Thyroid gland (tissue), 4 donors: ENCODE measurements at regions not wholly inside any gene's neighbourhood (a gene's known extent, or its start where the extent isn't known, plus 50 kb on each side); places are given as distances from the start of the nearest gene placed in this dataset.

Experiments used
- DNase-seq, 2 donors: peaks; one replicate each; pipeline ENCODE4 v3.0.0-alpha.2; 2019
- H3K27ac ChIP-seq, 3 donors: fragments of 200-600 bp; sonication (generic); 1 replicate in 2 of 3; 2 replicates in 1 of 3; pipeline ENCODE4 v1.5.1; 2016 to 2019; ENCODE audit warnings: mild to moderate bottlenecking in 1 of 3, moderate library complexity in 1 of 3
- H3K27me3 ChIP-seq: fragments of 200-600 bp; sonication (generic); one replicate; pipeline ENCODE4 v1.5.1; 2019
- H3K36me3 ChIP-seq, 2 donors: fragments of 200-600 bp; sonication (generic); one replicate each; pipeline ENCODE4 v1.5.1; 2016 to 2019
- H3K4me1 ChIP-seq, 2 donors: fragments of 200-600 bp; sonication (generic); one replicate each; pipeline ENCODE4 v1.5.1; 2017 to 2019
- H3K4me3 ChIP-seq, 3 donors: fragments of 200-600 bp; sonication (generic); replicated peaks in 1 of 3; 1 replicate in 2 of 3; 2 replicates in 1 of 3; pipeline ENCODE4 v1.5.1; 2016; ENCODE audit warnings: mild to moderate bottlenecking in 1 of 3
- H3K9me3 ChIP-seq: fragments of 200-600 bp; sonication (generic); one replicate; pipeline ENCODE4 v1.5.1; 2017
- POLR2A ChIP-seq, 2 donors: fragments of 450-650 bp; IDR thresholded peaks; one replicate each; pipeline ENCODE4 v1.6.1; 2017; ENCODE audit warnings: antibody characterized with exemption in 2 of 2, mild to moderate bottlenecking in 2 of 2, moderate library complexity in 1 of 2
- WGBS, 2 donors: methylation state at CpG; one replicate each; pipeline ENCODE4 v1.1.5; 2017; 5-methylcytosine and 5-hydroxymethylcytosine counted together
- intact Hi-C: fragments of 100-400 bp; cut with DNase I; formaldehyde crosslinking; loops from one replicate; pipeline ENCODE4 v1.15.1; 2023
- TF ChIP-seq, protein P1 (sequence below), 6 experiments: fragments of 200-600 bp in 3 of 6; fragments of 450-650 bp in 3 of 6; sonication (generic) in 3 of 6; IDR thresholded peaks; one replicate each; pipeline ENCODE4 v1.5.1; 2016 to 2019; ENCODE audit warnings: antibody characterized with exemption in 6 of 6, mild to moderate bottlenecking in 2 of 6, inconsistent platforms in 1 of 6, moderate library complexity in 1 of 6

- H3K27ac ChIP-seq, result no peak overlapping the region
- no peak for DNase-seq
- H3K27me3 ChIP-seq, result no peaks in the 10 kb centered on the region
- 86% methylated on average over 8 of the region's 8 CpGs for WGBS, 2 donors
- no peaks in the 10 kb centered on the region for H3K9me3 ChIP-seq
- intact Hi-C loops, result no loop called here
- H3K36me3 ChIP-seq, result no peaks in the 10 kb centered on the region
- H3K4me1 ChIP-seq, result no peaks in the 10 kb centered on the region
- H3K4me3 ChIP-seq, result no peak overlapping the region
- TF ChIP-seq, protein P1, sequence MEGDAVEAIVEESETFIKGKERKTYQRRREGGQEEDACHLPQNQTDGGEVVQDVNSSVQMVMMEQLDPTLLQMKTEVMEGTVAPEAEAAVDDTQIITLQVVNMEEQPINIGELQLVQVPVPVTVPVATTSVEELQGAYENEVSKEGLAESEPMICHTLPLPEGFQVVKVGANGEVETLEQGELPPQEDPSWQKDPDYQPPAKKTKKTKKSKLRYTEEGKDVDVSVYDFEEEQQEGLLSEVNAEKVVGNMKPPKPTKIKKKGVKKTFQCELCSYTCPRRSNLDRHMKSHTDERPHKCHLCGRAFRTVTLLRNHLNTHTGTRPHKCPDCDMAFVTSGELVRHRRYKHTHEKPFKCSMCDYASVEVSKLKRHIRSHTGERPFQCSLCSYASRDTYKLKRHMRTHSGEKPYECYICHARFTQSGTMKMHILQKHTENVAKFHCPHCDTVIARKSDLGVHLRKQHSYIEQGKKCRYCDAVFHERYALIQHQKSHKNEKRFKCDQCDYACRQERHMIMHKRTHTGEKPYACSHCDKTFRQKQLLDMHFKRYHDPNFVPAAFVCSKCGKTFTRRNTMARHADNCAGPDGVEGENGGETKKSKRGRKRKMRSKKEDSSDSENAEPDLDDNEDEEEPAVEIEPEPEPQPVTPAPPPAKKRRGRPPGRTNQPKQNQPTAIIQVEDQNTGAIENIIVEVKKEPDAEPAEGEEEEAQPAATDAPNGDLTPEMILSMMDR (IDR thresholded peaks at IDR 0.05), result no peak
- no peak for TF ChIP-seq POLR2A (IDR thresholded peaks at IDR 0.05)
Measured at GRCh38 chr16:54697677-54698076, 233.0 kb upstream of the IRX5 start.

DNA sequence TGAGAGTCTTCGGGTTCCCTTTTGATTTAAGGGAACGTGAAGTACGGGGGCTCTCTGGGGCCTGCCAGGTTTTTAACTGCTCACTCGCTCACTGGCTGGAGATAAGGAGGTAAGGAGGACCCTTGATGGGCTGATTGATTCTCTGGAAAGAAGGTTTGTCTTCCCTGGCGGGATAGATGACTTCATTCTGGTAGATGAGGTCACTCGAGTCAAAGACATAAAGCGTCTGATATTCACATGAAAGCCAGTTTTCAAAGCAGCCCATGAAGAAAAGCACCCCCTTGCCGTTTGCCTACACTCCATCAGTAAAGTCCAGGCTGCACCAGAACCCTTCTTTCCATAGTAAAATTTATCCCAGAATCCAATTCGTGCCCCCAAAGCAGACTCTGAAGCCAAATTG lies 233.7 kb upstream of the IRX5 start:
- Histone ChIP-seq H3K4me1 (no peaks in the 10 kb centered on the region), H3K36me3 (no peaks in the 10 kb centered on the region), H3K9me3 (no peaks in the 10 kb centered on the region), H3K27ac (no peak overlapping the region), H3K4me3 (no peak overlapping the region), H3K27me3 (no peaks in the 10 kb centered on the region)
- no peak for DNase-seq
- TF ChIP-seq, protein P1 (IDR thresholded peaks at IDR 0.05), result no peak
- TF ChIP-seq POLR2A (IDR thresholded peaks at IDR 0.05), result no peak
- 43 to 49% methylated on average over 9 of the region's 9 CpGs for WGBS, 2 donors
- intact Hi-C loops, result no loop called here

DNA sequence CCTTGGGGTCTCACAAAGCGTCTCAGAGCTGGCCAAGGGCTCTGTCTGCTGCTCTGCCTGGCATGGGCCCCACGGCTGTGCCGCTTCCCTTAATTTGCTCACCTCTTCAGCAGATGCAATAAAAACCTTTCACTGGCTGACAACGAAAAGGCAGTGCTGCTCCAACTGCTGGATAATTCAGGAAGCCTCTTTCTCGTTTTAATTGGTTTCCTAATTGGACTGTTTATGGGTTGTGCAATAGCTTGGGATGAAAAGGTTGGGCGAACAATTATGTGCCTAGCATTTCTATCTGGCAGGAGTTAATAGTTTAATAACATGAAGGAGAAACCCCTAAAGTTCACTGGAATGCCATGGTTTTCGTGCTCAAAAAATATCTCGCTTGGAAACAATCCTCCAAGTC lies 234.1 kb upstream of the IRX5 start:
- WGBS, 2 donors, result 33 to 42% methylated on average over 8 of the region's 8 CpGs
- no peak for DNase-seq
- intact Hi-C loops, result no loop called here
- Histone ChIP-seq H3K36me3 (no peaks in the 10 kb centered on the region), H3K27me3 (no peaks in the 10 kb centered on the region), H3K27ac (no peak overlapping the region), H3K9me3 (no peaks in the 10 kb centered on the region), H3K4me3 (no peak overlapping the region), H3K4me1 (no peaks in the 10 kb centered on the region)
- no peak for TF ChIP-seq POLR2A (IDR thresholded peaks at IDR 0.05)
- TF ChIP-seq, protein P1 (IDR thresholded peaks at IDR 0.05), result no peak

DNA sequence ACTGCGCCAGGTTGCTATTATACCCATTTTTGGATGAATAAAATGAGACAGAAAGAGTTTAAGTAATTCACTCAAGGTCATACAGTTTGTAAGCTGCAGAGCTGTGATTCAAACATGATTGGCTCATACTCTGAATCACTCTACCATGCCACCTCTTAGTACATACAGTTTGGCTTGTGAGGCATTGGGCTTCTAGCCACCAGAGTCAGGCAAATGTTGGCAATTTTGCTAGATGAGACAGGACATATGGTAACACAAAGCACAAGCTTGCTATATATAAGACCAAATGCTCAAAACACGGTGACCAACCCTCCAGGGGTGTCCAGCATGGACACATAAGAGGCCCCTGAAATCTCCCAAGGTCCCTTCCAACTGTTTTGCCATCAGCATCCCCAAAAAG lies 236.0 kb upstream of the IRX5 start:
- WGBS, 2 donors, result 71 to 94% methylated on average over 2 of the region's 2 CpGs
- Histone ChIP-seq H3K36me3 (no peaks in the 10 kb centered on the region), H3K27ac (no peak overlapping the region), H3K27me3 (no peaks in the 10 kb centered on the region), H3K4me3 (no peak overlapping the region), H3K4me1 (no peaks in the 10 kb centered on the region), H3K9me3 (no peaks in the 10 kb centered on the region)
- no peak for TF ChIP-seq POLR2A (IDR thresholded peaks at IDR 0.05)
- TF ChIP-seq, protein P1 (IDR thresholded peaks at IDR 0.05), result no peak
- no peak for DNase-seq
- intact Hi-C loops, result no loop called here

GRCh38 chr16:54693864-54694263 lies 236.8 kb upstream of the IRX5 start:
- H3K4me3 ChIP-seq, result no peak overlapping the region
- no peaks in the 10 kb centered on the region for H3K27me3 ChIP-seq
- H3K36me3 ChIP-seq, result no peaks in the 10 kb centered on the region
- H3K4me1 ChIP-seq, result no peaks in the 10 kb centered on the region
- no peak for DNase-seq
- TF ChIP-seq, protein P1 (IDR thresholded peaks at IDR 0.05), result no peak
- no peak for TF ChIP-seq POLR2A (IDR thresholded peaks at IDR 0.05)
- no peaks in the 10 kb centered on the region for H3K9me3 ChIP-seq
- intact Hi-C loops, result no loop called here
- H3K27ac ChIP-seq, result no peak overlapping the region
